ENCODE measurements at regions not wholly inside any gene's neighbourhood (a gene's known extent, or its start where the extent isn't known, plus 50 kb on each side); places are given as distances from the start of the nearest gene placed in this dataset.

GRCh38 chr4:132085105-132085504 lies 1064.0 kb upstream of the PCDH10 start:
- TF ChIP-seq, protein P1, sequence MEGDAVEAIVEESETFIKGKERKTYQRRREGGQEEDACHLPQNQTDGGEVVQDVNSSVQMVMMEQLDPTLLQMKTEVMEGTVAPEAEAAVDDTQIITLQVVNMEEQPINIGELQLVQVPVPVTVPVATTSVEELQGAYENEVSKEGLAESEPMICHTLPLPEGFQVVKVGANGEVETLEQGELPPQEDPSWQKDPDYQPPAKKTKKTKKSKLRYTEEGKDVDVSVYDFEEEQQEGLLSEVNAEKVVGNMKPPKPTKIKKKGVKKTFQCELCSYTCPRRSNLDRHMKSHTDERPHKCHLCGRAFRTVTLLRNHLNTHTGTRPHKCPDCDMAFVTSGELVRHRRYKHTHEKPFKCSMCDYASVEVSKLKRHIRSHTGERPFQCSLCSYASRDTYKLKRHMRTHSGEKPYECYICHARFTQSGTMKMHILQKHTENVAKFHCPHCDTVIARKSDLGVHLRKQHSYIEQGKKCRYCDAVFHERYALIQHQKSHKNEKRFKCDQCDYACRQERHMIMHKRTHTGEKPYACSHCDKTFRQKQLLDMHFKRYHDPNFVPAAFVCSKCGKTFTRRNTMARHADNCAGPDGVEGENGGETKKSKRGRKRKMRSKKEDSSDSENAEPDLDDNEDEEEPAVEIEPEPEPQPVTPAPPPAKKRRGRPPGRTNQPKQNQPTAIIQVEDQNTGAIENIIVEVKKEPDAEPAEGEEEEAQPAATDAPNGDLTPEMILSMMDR (IDR thresholded peaks at IDR 0.05) = no peak
- Histone ChIP-seq H2AFZ (no peak overlapping the region), H3K9ac (no peak overlapping the region), H3K27ac (no peak overlapping the region), H3K9me3 (ENCODE audit: control insufficient read depth, low read length) (no peaks in the 10 kb centered on the region), H3K36me3 (ENCODE audit: control insufficient read depth, insufficient read depth, low read length) (no peaks in the 10 kb centered on the region), H3K4me1 (no peaks in the 10 kb centered on the region), H3K4me3 (ENCODE audit: low read depth, low read length) (no peak overlapping the region), H3K4me2 (ENCODE audit: low read length) (no peak overlapping the region), H3K27me3 (ENCODE audit: control insufficient read depth, insufficient read depth, low read length) (no peaks in the 10 kb centered on the region), H3K79me2 (no peaks in the 10 kb centered on the region)

GRCh38 chr4:132094017-132094416 lies 1055.1 kb upstream of the PCDH10 start:
- TF ChIP-seq, protein P1 (IDR thresholded peaks at IDR 0.05) = no peak
- no peak overlapping the region for H3K4me3 ChIP-seq (ENCODE audit: low read depth, low read length)
- no peak overlapping the region for H2AFZ ChIP-seq
- no peaks in the 10 kb centered on the region for H3K79me2 ChIP-seq
- no peaks in the 10 kb centered on the region for H3K27me3 ChIP-seq (ENCODE audit: control insufficient read depth, insufficient read depth, low read length)
- no peaks in the 10 kb centered on the region for H3K4me1 ChIP-seq
- no peak overlapping the region for H3K27ac ChIP-seq
- no peaks in the 10 kb centered on the region for H3K36me3 ChIP-seq (ENCODE audit: control insufficient read depth, insufficient read depth, low read length)
- H3K9ac ChIP-seq = no peak overlapping the region
- H3K9me3 ChIP-seq (ENCODE audit: control insufficient read depth, low read length) = no peaks in the 10 kb centered on the region
- H3K4me2 ChIP-seq (ENCODE audit: low read length) = no peak overlapping the region

DNA sequence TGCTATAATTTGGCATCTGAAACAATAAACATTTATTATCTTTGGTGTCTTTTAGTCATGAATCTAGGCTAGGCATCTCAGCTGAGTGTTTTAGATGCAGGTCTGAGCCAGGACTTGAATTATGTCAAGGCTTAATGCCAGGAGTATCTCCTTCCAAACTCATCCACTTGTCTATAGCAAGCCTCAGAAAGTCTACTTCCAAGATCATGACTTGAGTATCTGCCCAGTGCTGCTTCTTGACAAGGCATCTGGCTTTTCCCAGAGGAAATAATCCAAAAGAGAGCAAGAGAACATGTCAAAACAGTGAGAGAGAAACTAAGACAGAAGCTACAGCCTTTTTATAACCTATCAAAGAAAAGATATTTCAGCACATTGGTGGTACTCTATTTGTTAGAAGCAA lies 1052.1 kb upstream of the PCDH10 start:
- no peaks in the 10 kb centered on the region for H3K27me3 ChIP-seq (ENCODE audit: control insufficient read depth, insufficient read depth, low read length)
- H3K4me1 ChIP-seq = no peaks in the 10 kb centered on the region
- no peak overlapping the region for H3K4me3 ChIP-seq (ENCODE audit: low read depth, low read length)
- H3K27ac ChIP-seq = no peak overlapping the region
- H3K36me3 ChIP-seq (ENCODE audit: control insufficient read depth, insufficient read depth, low read length) = no peaks in the 10 kb centered on the region
- no peak overlapping the region for H3K4me2 ChIP-seq (ENCODE audit: low read length)
- no peak overlapping the region for H3K9ac ChIP-seq
- no peaks in the 10 kb centered on the region for H3K79me2 ChIP-seq
- H2AFZ ChIP-seq = no peak overlapping the region
- H3K9me3 ChIP-seq (ENCODE audit: control insufficient read depth, low read length) = no peaks in the 10 kb centered on the region
- TF ChIP-seq, protein P1 (IDR thresholded peaks at IDR 0.05) = no peak

DNA sequence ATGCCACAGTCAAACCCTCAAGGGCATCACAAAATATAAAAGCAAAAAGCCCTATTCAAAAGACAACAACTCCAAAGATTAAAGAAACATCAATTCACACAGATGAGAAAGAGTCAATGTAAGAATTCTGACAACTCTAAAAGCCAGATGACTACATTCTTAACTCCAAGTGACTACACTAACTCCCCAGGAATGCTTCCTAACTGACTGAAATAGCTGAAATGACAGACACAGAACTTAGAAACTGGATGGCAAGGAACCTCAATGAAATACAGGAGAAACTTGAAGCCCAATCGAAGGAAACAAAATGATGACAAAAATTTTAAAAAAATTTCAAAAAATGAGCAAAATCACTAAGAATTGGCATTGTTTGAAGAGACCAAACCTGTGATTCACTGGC lies 1047.6 kb upstream of the PCDH10 start:
- Histone ChIP-seq H3K4me2 (ENCODE audit: low read length) (no peak overlapping the region), H3K79me2 (no peaks in the 10 kb centered on the region), H3K27ac (no peak overlapping the region), H2AFZ (no peak overlapping the region), H3K27me3 (ENCODE audit: control insufficient read depth, insufficient read depth, low read length) (no peaks in the 10 kb centered on the region), H3K9ac (no peak overlapping the region), H3K4me3 (ENCODE audit: low read depth, low read length) (no peak overlapping the region), H3K36me3 (ENCODE audit: control insufficient read depth, insufficient read depth, low read length) (no peaks in the 10 kb centered on the region), H3K4me1 (no peaks in the 10 kb centered on the region), H3K9me3 (ENCODE audit: control insufficient read depth, low read length) (no peaks in the 10 kb centered on the region)
- TF ChIP-seq, protein P1 (IDR thresholded peaks at IDR 0.05) = no peak

- Histone ChIP-seq H3K27me3 (ENCODE audit: control insufficient read depth, insufficient read depth, low read length) (no peaks in the 10 kb centered on the region), H3K9me3 (ENCODE audit: control insufficient read depth, low read length) (no peaks in the 10 kb centered on the region), H3K27ac (no peak overlapping the region), H3K4me2 (ENCODE audit: low read length) (no peak overlapping the region), H3K9ac (no peak overlapping the region), H3K36me3 (ENCODE audit: control insufficient read depth, insufficient read depth, low read length) (no peaks in the 10 kb centered on the region), H2AFZ (no peak overlapping the region), H3K4me1 (no peaks in the 10 kb centered on the region), H3K79me2 (no peaks in the 10 kb centered on the region), H3K4me3 (ENCODE audit: low read depth, low read length) (no peak overlapping the region)
- TF ChIP-seq, protein P1 (IDR thresholded peaks at IDR 0.05) = no peak
These were observed 1040.3 kb upstream of the PCDH10 start for GRCh38 chr4:132108784-132109183.
